ENCODE measurements at regions not wholly inside any gene's neighbourhood (a gene's known extent, or its start where the extent isn't known, plus 50 kb on each side); places are given as distances from the start of the nearest gene placed in this dataset.

- H3K79me2 ChIP-seq (ENCODE audit: control insufficient read depth in 1 of 2, insufficient read depth in 2 of 2, low read length in 2 of 2) = no peaks in the 10 kb centered on the region
- H3K79me1 ChIP-seq (ENCODE audit: low read depth, low read length) = no peaks in the 10 kb centered on the region
- no peak overlapping the region for H3K4me2 ChIP-seq (ENCODE audit: insufficient read depth in 1 of 2, low read depth in 2 of 2, low read length in 2 of 2)
- no peak overlapping the region for H3K27ac ChIP-seq (ENCODE audit: low read depth, low read length)
- no peaks in the 10 kb centered on the region for H3K4me1 ChIP-seq (replicated peaks in 1 of 4; ENCODE audit: control insufficient read depth in 3 of 4, insufficient read depth in 4 of 4, low read length in 3 of 4)
- WGBS, 2 experiments (ENCODE audit: extremely low coverage in 1 of 2, insufficient coverage in 1 of 2, insufficient read length in 1 of 2, insufficient replicate concordance in 2 of 2, low coverage in 1 of 2, low lambda C conversion rate in 2 of 2, missing lambda C conversion rate in 1 of 2) = 75% methylated on average over 6 of the region's 6 CpGs; no CpG with 5 or more reads in 1 of the 2 experiments
- H3K18ac ChIP-seq (ENCODE audit: extremely low read depth, low read length) = no peak overlapping the region
- no peak overlapping the region for H3K23ac ChIP-seq (ENCODE audit: insufficient read length)
- no peaks in the 10 kb centered on the region for H4K20me1 ChIP-seq (replicated peaks in 1 of 2; ENCODE audit: control insufficient read depth in 1 of 2, insufficient read depth in 2 of 2, low read length in 2 of 2)
- no peak overlapping the region for H3K4me3 ChIP-seq (ENCODE audit: extremely low read depth in 1 of 4, insufficient read depth in 2 of 4, low read depth in 3 of 4, low read length in 4 of 4)
- H3K23me2 ChIP-seq (ENCODE audit: low read depth, low read length) = no peaks in the 10 kb centered on the region
- no peak for TF ChIP-seq BCL11A (IDR thresholded peaks at IDR 0.05; ENCODE audit: low read depth in 2 of 2, low read length in 2 of 2)
- TF ChIP-seq KDM1A (IDR thresholded peaks at IDR 0.05; ENCODE audit: borderline replicate concordance, low read length) = no peak
- H3K56ac ChIP-seq (replicated peaks; ENCODE audit: insufficient read length, low read depth, low read length) = no peak overlapping the region
- no peaks in the 10 kb centered on the region for H3K9me3 ChIP-seq (ENCODE audit: insufficient read depth in 2 of 2, low read depth in 1 of 2, low read length in 1 of 2)
- POLR2A ChIA-PET (ENCODE audit: partially characterized antibody) = no interaction called here
- H2BK120ac ChIP-seq (replicated peaks; ENCODE audit: low read depth, low read length) = no peak overlapping the region
- H3K9ac ChIP-seq (replicated peaks in 1 of 4; ENCODE audit: extremely low read depth in 1 of 4, low read depth in 3 of 4, low read length in 3 of 4) = no peak overlapping the region
- H2AK5ac ChIP-seq (ENCODE audit: low read depth, low read length) = no peak overlapping the region
- H4K5ac ChIP-seq (ENCODE audit: insufficient read length, low read depth, low read length) = no peak overlapping the region
- CTCF ChIA-PET (ENCODE audit: partially characterized antibody) = interaction anchor here (1.4 kb wide), 1 partner anchor 91 kb away, joined by 4 read pairs; no protein-coding TSS in a partner anchor
- no peak overlapping the region for H4K8ac ChIP-seq (ENCODE audit: extremely low read depth, insufficient read depth, low read length)
- no peak overlapping the region for H2BK15ac ChIP-seq (ENCODE audit: low read length)
- H3K14ac ChIP-seq (ENCODE audit: insufficient read length) = no peak overlapping the region
- no peak overlapping the region for H2BK12ac ChIP-seq (ENCODE audit: low read depth, low read length)
- no peaks in the 10 kb centered on the region for H3K36me3 ChIP-seq (ENCODE audit: control insufficient read depth in 2 of 4, insufficient read depth in 4 of 4, low read length in 3 of 4)
- FAIRE-seq = no peak
- no peak overlapping the region for H2BK5ac ChIP-seq (ENCODE audit: low read depth, low read length)
- no peak overlapping the region for H3K4ac ChIP-seq (replicated peaks; ENCODE audit: insufficient read length, low read depth, low read length)
- no peak overlapping the region for H2BK20ac ChIP-seq (ENCODE audit: low read length)
- no peak for DNase-seq (ENCODE audit: low read depth in 1 of 2, low spot score in 2 of 2)
- H4K91ac ChIP-seq (replicated peaks; ENCODE audit: insufficient read length, low read length) = no peak overlapping the region
- no peak overlapping the region for H2AFZ ChIP-seq (ENCODE audit: low read length)
- no peaks in the 10 kb centered on the region for H3K27me3 ChIP-seq (replicated peaks in 1 of 4; ENCODE audit: control insufficient read depth in 3 of 4, extremely low read depth in 1 of 4, insufficient read depth in 3 of 4, low read length in 3 of 4)
Measured at GRCh38 chrX:54695816-54696487, 102.1 kb downstream of the ITIH6 start.

Data from H1 (cell line).